Esophagus muscularis mucosa (tissue), 4 donors: ENCODE measurements at regions not wholly inside any gene's neighbourhood (a gene's known extent, or its start where the extent isn't known, plus 50 kb on each side); places are given as distances from the start of the nearest gene placed in this dataset.

Experiments used
- CTCF ChIP-seq, 3 experiments: fragments of 200-600 bp in 2 of 3; fragments of 450-650 bp in 1 of 3; sonication (generic) in 2 of 3; IDR thresholded peaks; one replicate each; pipeline ENCODE4 v1.5.1; 2017 to 2019; ENCODE audit warnings: antibody characterized with exemption in 3 of 3, mild to moderate bottlenecking in 2 of 3, moderate library complexity in 1 of 3
- EP300 ChIP-seq: sonication (generic); formaldehyde crosslinking; IDR thresholded peaks from one replicate; pipeline ENCODE4 v1.6.1; 2017; ENCODE audit warnings: antibody characterized with exemption
- POLR2AphosphoS5 ChIP-seq, 2 donors: sonication (generic); formaldehyde crosslinking; IDR thresholded peaks; one replicate each; pipeline ENCODE4 v1.6.1; 2017; ENCODE audit warnings: antibody characterized with exemption in 2 of 2

DNA sequence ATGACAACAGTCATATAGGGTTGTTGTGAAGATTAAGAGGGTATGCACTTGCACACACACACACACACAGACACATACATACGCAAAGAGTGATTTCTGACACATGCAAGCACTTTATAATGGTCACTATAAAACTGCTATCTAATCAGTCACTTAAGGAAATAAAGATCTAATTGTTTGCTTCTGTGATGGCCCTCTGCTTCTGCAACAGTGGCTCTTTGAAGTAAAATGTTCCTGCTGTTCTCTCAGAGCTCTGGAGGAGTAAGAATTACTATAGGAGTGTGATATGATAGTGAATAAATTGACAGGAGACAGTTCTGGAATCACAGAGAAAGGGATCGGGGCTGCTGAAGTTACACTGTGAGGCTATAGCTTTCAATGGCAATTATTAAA lies 494.5 kb upstream of the B3GALT2 start:
- TF ChIP-seq POLR2AphosphoS5 (IDR thresholded peaks at IDR 0.05) (no peak), CTCF (IDR thresholded peaks at IDR 0.05) (no peak), EP300 (no peak)
